ENCODE measurements at regions not wholly inside any gene's neighbourhood (a gene's known extent, or its start where the extent isn't known, plus 50 kb on each side); places are given as distances from the start of the nearest gene placed in this dataset.

- H3K79me1 ChIP-seq (ENCODE audit: insufficient read depth, low read depth, low read length, poor library complexity, severe bottlenecking), result no peaks in the 10 kb centered on the region
- no peak for TF ChIP-seq CTCF (conservative IDR thresholded peaks at IDR 0.05)
- no peak overlapping the region for H2BK15ac ChIP-seq (ENCODE audit: low read depth, low read length)
- no CpG with 5 or more reads among the region's 7 CpGs for WGBS (ENCODE audit: extremely low coverage, insufficient read length, low lambda C conversion rate)
- Mint-ChIP-seq H3K4me3 (no peak overlapping the region), H3K27ac (peak overlapping the region in 1 of 3 experiments; percentile 27; a peak in 2 of 7 replicates), H3K27me3 (ENCODE audit: low read depth) (no peaks in the 10 kb centered on the region), H3K9me3 (peaks cover 3 to 4% of the 10 kb centered on the region in 2 experiments; a peak in 3 of 5 replicates), H3K36me3 (ENCODE audit: insufficient read depth in 1 of 3, low read depth in 3 of 3) (peaks cover 0 to 5% (median 2%) of the 10 kb centered on the region in 3 experiments; a peak in 3 of 7 replicates), H3K4me1 (no peaks in the 10 kb centered on the region)
- H3K4ac ChIP-seq (ENCODE audit: low read depth, low read length), result no peak overlapping the region
- H3K9ac ChIP-seq (ENCODE audit: extremely low read depth, insufficient read length, low read length), result no peak overlapping the region
- no peak overlapping the region for H2BK5ac ChIP-seq (ENCODE audit: insufficient read length, low read length)
- no peak overlapping the region for H3K18ac ChIP-seq (ENCODE audit: insufficient read length, low read depth, low read length)
- H3T11ph ChIP-seq (ENCODE audit: low read length), result no peak overlapping the region
- no peak overlapping the region for H3K4me2 ChIP-seq (ENCODE audit: insufficient read depth, insufficient read length, low read length)
- H3K23ac ChIP-seq (ENCODE audit: insufficient read length, low read depth, low read length), result no peak overlapping the region
- no peak overlapping the region for H2BK20ac ChIP-seq (ENCODE audit: low read depth, low read length, poor library complexity, severe bottlenecking)
- no peaks in the 10 kb centered on the region for H3K9me3 ChIP-seq (ENCODE audit: control insufficient read depth, low read depth, low read length)
- no peaks in the 10 kb centered on the region for H4K20me1 ChIP-seq (ENCODE audit: control insufficient read depth, insufficient read depth, insufficient read length)
- no peak overlapping the region for H3K56ac ChIP-seq (ENCODE audit: insufficient read length, low read depth, low read length)
- H3K79me2 ChIP-seq (ENCODE audit: insufficient read depth, low read length), result no peaks in the 10 kb centered on the region
- no peak overlapping the region for H2AFZ ChIP-seq (ENCODE audit: low read length)
- H4K8ac ChIP-seq (replicated peaks; ENCODE audit: insufficient read length, low read depth, low read length), result no peak overlapping the region
- no peak overlapping the region for H2BK12ac ChIP-seq (ENCODE audit: insufficient read length, low read depth, low read length)
- H3K23me2 ChIP-seq (ENCODE audit: insufficient read length, low read depth, low read length, poor library complexity, severe bottlenecking), result no peaks in the 10 kb centered on the region
- H3K27me3 ChIP-seq (ENCODE audit: insufficient read depth, low read length), result no peaks in the 10 kb centered on the region
- H4K91ac ChIP-seq (ENCODE audit: insufficient read length, low read depth, low read length), result no peak overlapping the region
- no peak overlapping the region for H3K14ac ChIP-seq (ENCODE audit: insufficient read depth, low read length)
- no peak overlapping the region for H2AK5ac ChIP-seq (ENCODE audit: insufficient read length, low read length)
- H3K4me1 ChIP-seq (ENCODE audit: insufficient read depth, low read length), result no peaks in the 10 kb centered on the region
- DNase-seq, result no peak
- no peak overlapping the region for H4K5ac ChIP-seq (ENCODE audit: insufficient read length, low read depth, low read length)
- no peak overlapping the region for H3K27ac ChIP-seq (ENCODE audit: insufficient read length, low read depth, low read length)
- no peak overlapping the region for H2BK120ac ChIP-seq (ENCODE audit: low read depth, low read length, poor library complexity, severe bottlenecking)
These were observed 262.6 kb upstream of the DCC start for GRCh38 chr18:52077251-52077983.
